NCI-H345 treated with DMSO at 0.1 percent for 48 hours (cell line): ENCODE measurements at regions not wholly inside any gene's neighbourhood (a gene's known extent, or its start where the extent isn't known, plus 50 kb on each side); places are given as distances from the start of the nearest gene placed in this dataset.
"Not testable (repeated sequence)": the region's sequence is repeated elsewhere in the genome, so short reads cannot be mapped to it uniquely, and the experiment has no call there.

Experiments
- DNase-seq: peaks from one replicate; lab custom pipeline; 2025; ENCODE audit not compliant: unreplicated experiment; lab: John Stamatoyannopoulos, UW

DNA sequence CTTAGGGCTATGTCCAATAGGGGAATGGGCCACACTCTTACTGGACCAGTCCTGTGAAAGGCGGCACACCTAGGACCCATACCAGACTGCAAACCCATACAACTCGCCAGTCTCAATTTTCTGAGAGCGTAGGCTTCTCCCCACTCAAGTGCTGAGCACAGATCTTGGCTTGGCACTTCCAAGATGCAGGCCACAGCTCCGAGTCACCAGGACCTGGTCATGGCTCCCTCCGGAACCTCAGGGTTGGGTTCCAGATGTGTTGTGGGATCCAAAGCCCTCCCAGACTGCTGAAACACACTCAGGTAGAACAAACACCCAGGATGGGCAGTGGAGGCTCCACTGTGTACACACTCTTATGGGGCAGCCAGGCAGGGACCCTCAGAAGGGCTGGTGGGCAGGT is 103.3 kb downstream of the TMEM144 start:
- no peak for DNase-seq

GRCh38 chr4:158314756-158315487 is 104.6 kb downstream of the TMEM144 start:
- DNase-seq = no peak

- no peak for DNase-seq
Measured at GRCh38 chr4:158315706-158316105, 105.4 kb downstream of the TMEM144 start.

DNA sequence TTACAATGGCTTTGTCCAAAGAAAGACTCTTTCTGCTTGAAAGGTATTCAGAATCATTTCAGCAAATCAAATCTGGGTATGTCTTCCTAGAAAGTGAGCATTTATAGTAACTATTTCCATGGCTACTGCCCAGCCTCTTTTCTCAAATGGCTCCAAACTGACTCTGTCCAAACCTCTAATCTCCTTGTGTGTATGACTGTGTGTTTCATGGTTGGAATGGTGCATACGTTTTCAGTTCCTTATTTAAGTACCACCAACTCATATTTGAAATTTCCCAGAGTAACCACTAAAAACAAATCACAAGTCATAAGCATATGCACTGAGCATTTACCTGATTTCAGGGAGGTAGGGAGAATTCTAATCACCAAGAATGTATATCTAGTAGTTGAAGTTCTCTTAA is 106.0 kb downstream of the TMEM144 start:
- DNase-seq = no peak

- no peak for DNase-seq
Measured at GRCh38 chr4:158319880-158320279, 109.6 kb downstream of the TMEM144 start.

DNA sequence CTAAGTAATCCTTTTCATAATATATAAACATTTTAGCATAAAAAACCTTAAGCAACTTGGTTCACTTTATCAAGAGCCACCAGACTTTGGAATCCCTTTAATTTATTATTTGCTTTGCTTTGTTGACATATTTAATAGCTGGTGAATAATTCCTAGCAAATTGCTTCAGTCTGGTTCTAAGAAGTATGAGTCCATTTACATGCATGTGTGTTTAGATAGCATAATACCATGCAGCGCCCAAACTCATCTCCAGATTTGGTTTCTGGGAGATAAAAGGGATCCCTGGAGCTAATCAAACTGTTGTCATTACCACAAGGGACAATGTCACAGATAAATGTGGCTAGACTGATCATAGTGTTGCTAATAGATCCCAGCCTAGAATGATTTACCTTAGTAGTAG is 111.8 kb downstream of the TMEM144 start:
- DNase-seq = no peak

- DNase-seq = no peak
Measured at GRCh38 chr4:158327525-158327924, 117.2 kb downstream of the TMEM144 start.

DNA sequence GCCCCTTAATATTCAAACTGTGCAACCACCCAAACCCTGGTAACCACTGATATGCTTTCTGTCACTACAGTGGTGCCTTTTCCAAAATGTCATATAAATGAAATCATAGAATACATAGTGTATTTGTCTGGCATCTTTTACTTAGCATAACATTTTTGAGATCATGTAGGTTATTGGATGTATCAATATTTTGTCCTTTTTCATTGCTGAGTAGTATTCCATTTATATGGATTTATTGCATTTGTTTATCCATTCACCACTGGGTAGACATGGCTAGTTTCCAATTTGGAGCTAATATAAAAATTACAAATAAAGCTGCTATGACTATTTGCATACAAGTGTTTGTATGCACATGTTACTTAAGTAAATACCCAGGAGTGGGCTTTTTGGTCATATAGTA is 121.6 kb downstream of the TMEM144 start:
- no peak for DNase-seq

- DNase-seq = no peak
Measured at GRCh38 chr4:158333820-158334219, 123.5 kb downstream of the TMEM144 start.

DNA sequence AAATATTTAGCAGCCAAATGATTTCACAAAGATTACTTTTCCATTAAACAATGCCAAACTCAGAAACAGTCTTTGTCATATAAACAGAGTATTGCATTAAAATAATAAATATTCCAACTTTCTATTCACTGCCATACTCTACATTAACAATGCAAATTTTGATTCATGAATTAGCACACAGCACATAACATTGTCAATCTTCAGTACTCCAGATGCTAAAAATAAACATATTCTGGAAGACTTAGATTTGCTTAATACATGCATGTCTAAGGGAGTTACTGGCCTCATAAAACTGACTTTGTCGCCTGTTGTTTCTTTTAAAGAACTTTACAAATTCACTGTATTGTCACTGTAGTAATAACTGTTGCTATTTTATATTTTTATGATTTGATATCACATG is 131.6 kb downstream of the TMEM144 start:
- DNase-seq = no peak

- no peak for DNase-seq
Measured at GRCh38 chr4:158346576-158346975, 136.3 kb downstream of the TMEM144 start.

DNA sequence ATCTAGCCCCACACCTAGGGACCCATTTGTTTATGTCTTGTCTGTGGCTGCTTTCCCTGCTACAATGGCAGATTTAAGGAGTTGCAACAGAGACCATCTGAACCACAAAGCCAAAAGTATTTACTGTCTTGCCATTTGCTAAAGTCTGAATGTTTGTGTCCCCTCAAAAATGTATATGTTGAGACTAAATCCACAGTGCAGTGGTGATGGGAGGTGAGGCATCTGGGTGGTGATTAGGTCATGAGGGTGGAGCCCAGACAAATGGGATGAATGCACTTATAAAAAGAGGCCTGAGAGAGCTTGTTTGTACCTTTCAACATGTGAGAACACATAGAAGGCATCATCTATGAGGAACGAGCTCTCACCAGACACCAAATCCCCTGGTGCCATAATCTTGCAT is 137.3 kb downstream of the TMEM144 start:
- no peak for DNase-seq

DNA sequence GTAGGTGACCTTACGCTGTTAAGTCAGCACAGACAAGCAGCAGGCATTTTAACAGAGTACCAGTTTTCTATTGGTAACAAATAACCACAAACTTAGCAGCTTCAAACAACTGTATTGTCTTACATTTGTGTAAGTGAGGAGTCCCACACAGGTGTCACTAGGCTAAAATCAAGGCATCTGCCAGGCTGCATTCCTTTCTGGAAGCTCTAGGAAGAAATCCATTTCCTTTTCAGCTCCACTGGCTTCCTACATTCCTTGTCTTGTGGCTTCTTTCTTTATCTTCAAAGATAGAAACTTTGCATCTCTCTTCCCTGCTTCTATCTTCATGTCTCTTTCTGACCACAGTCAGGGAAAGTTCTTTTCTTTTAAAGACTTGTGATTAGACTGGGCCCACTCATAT is 139.9 kb downstream of the TMEM144 start:
- no peak for DNase-seq

GRCh38 chr4:158353541-158354304 is 143.4 kb downstream of the TMEM144 start:
- DNase-seq = no peak

GRCh38 chr4:158356301-158356700 is 146.0 kb downstream of the TMEM144 start:
- DNase-seq = no peak

- not testable (repeated sequence) for DNase-seq
Measured at GRCh38 chr4:158367932-158368441, 153.7 kb upstream of the RXFP1 start.

- DNase-seq = no peak
Measured at GRCh38 chr4:158371158-158371557, 150.5 kb upstream of the RXFP1 start.

GRCh38 chr4:158374318-158374717 is 147.4 kb upstream of the RXFP1 start:
- no peak for DNase-seq

DNA sequence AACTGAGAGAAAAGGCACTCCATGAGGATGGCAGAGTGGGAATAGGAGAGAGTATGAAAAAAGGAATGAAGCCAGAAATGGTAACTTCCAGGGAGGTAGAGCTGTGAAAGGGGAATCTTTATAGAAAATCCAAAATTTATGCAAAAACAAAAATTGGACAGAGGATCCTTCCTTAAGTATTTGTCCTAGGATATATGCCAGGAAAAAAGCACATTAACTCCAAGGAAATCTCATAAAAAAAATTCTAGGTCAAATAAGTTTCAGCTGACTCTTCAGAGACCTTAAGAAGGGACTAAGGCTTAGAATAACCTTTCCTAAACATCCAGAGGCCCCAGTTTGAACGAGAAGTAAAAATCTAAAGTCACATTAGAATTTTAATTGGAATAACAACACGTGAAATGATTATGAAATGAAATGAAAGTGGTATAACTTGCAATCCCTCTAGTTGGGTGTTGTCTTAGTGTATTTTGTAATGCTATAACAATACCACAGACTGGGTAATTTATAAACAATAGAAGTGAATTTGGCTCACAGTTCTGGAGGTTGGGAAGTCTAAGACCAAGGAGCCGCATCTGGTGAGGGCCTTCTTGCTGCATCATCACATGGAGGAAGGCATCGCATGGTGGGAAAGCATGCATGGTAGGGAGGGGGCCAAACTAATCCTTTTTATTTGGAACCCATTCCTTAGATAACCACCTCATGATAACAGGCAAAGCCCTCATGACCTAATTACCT is 145.4 kb upstream of the RXFP1 start:
- no peak for DNase-seq

- no peak for DNase-seq
Measured at GRCh38 chr4:158384414-158384813, 137.3 kb upstream of the RXFP1 start.

DNA sequence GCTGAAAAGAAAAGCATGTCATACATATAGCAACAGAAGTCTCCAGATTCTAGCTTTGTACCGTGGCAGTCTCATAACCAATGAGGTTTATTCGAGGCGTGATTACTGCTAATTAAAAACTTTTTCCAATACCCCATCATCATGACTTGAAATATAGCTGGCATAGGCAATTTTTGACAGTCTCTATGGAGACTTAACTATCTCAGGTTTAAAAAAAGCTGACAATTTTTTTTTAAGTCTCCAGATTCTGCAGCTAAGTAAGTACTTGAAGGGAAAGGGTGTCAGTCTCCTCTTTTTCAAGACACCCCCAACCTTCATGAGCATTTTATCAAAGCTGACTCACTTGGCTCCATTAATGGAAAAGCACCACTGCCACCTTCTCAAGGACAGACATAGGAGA is 126.3 kb upstream of the RXFP1 start:
- DNase-seq = no peak

- DNase-seq = no peak
Measured at GRCh38 chr4:158395889-158396288, 125.8 kb upstream of the RXFP1 start.
